CD14-positive monocyte (primary cell): ENCODE measurements at regions not wholly inside any gene's neighbourhood (a gene's known extent, or its start where the extent isn't known, plus 50 kb on each side); places are given as distances from the start of the nearest gene placed in this dataset.
A peak's percentile ranks its signal among the peaks of the same experiment; 100 is the strongest.

Experiments used
- DNase-seq, 3 donors: peaks; one replicate each; pipeline ENCODE4 v3.0.0-alpha.2; 2011 to 2022
- H2AFZ ChIP-seq: 2 replicates; pipeline ENCODE4 v1.6.0; 2012; ENCODE audit warnings: mild to moderate bottlenecking, low read depth, low read length, inconsistent platforms; ENCODE audit not compliant: insufficient read depth, poor library complexity, severe bottlenecking
- H3K27ac ChIP-seq, 2 donors: 1 replicate in 1 of 2; 2 replicates in 1 of 2; pipeline ENCODE4 v1.5.1; 2012 to 2013; ENCODE audit warnings: low read length in 2 of 2, control low read depth in 1 of 2, inconsistent platforms in 1 of 2, low read depth in 1 of 2, mild to moderate bottlenecking in 1 of 2
- H3K27me3 ChIP-seq, 2 donors: one replicate each; pipeline versions ENCODE4 v1.6.0 to v1.6.1; 2011 to 2013; ENCODE audit warnings: low read length in 2 of 2; ENCODE audit not compliant: control insufficient read depth in 2 of 2, insufficient read depth in 2 of 2
- H3K36me3 ChIP-seq, 2 donors: replicated peaks in 1 of 2; 1 replicate in 1 of 2; 2 replicates in 1 of 2; pipeline versions ENCODE4 v1.5.1 to v1.6.1; 2012 to 2013; ENCODE audit warnings: low read length in 2 of 2, control low read depth in 1 of 2, inconsistent platforms in 1 of 2, mild to moderate bottlenecking in 1 of 2; ENCODE audit not compliant: insufficient read depth in 2 of 2, control insufficient read depth in 1 of 2
- H3K4me1 ChIP-seq, 2 donors: 1 replicate in 1 of 2; 2 replicates in 1 of 2; pipeline versions ENCODE4 v1.5.1 to v1.6.1; 2012 to 2013; ENCODE audit warnings: low read length in 2 of 2, control low read depth in 1 of 2, inconsistent platforms in 1 of 2, mild to moderate bottlenecking in 1 of 2, moderate library complexity in 1 of 2; ENCODE audit not compliant: insufficient read depth in 2 of 2, control insufficient read depth in 1 of 2
- H3K4me2 ChIP-seq: replicated peaks from 2 replicates; pipeline ENCODE3; 2012; ENCODE audit warnings: low read length, moderate library complexity, mild to moderate bottlenecking; ENCODE audit not compliant: poor library complexity, severe bottlenecking; ENCODE audit errors: extremely low read depth
- H3K4me3 ChIP-seq, 3 experiments: fragments of 200-600 bp in 1 of 3; sonication (generic) in 1 of 3; replicated peaks in 1 of 3; 1 replicate in 2 of 3; 2 replicates in 1 of 3; pipeline ENCODE4 v1.5.1; 2011 to 2013; ENCODE audit warnings: low read length in 3 of 3, mild to moderate bottlenecking in 3 of 3, control low read depth in 2 of 3, low read depth in 2 of 3, inconsistent platforms in 1 of 3, moderate library complexity in 1 of 3
- H3K79me2 ChIP-seq: 2 replicates; pipeline ENCODE4 v1.6.0; 2012; ENCODE audit warnings: mild to moderate bottlenecking, control low read depth, inconsistent platforms, low read length, moderate library complexity; ENCODE audit not compliant: insufficient read depth
- H3K9ac ChIP-seq: 2 replicates; pipeline ENCODE4 v1.6.0; 2017; ENCODE audit warnings: low read length, mild to moderate bottlenecking; ENCODE audit not compliant: insufficient read depth, poor library complexity, severe bottlenecking
- H3K9me3 ChIP-seq, 2 donors: replicated peaks in 1 of 2; 1 replicate in 1 of 2; 2 replicates in 1 of 2; pipeline versions ENCODE4 v1.5.1 to v1.6.1; 2012 to 2013; ENCODE audit warnings: low read length in 2 of 2, control low read depth in 1 of 2; ENCODE audit not compliant: control insufficient read depth in 1 of 2, insufficient read depth in 1 of 2
- H4K20me1 ChIP-seq: 2 replicates; pipeline ENCODE4 v1.6.0; 2012; ENCODE audit warnings: mild to moderate bottlenecking, low read length, control low read depth, moderate library complexity; ENCODE audit not compliant: insufficient read depth
- H3K27ac Mint-ChIP-seq, 7 donors: one replicate each; pipeline ENCODE4 v1.8.0; 2020; ENCODE audit warnings: mild to moderate bottlenecking in 7 of 7, mixed read lengths in 7 of 7, moderate library complexity in 6 of 7, inconsistent platforms in 2 of 7
- H3K27me3 Mint-ChIP-seq, 3 donors: one replicate each; pipeline ENCODE4 v1.8.0; 2021 to 2022; ENCODE audit warnings: low read depth in 3 of 3, mild to moderate bottlenecking in 3 of 3, mixed read lengths in 3 of 3, moderate library complexity in 3 of 3, inconsistent platforms in 1 of 3
- H3K36me3 Mint-ChIP-seq, 2 donors: one replicate each; pipeline ENCODE4 v1.8.0; 2020; ENCODE audit warnings: mixed read lengths in 2 of 2, inconsistent platforms in 1 of 2, mild to moderate bottlenecking in 1 of 2
- H3K4me1 Mint-ChIP-seq: one replicate; pipeline ENCODE4 v1.8.0; 2020; ENCODE audit warnings: mild to moderate bottlenecking, mixed read lengths
- H3K4me3 Mint-ChIP-seq, 2 donors: one replicate each; pipeline ENCODE4 v1.8.0; 2020; ENCODE audit warnings: mild to moderate bottlenecking in 2 of 2, mixed read lengths in 2 of 2, moderate library complexity in 1 of 2
- H3K9me3 Mint-ChIP-seq, 7 donors: one replicate each; pipeline ENCODE4 v1.8.0; 2020 to 2022; ENCODE audit warnings: mixed read lengths in 7 of 7, mild to moderate bottlenecking in 6 of 7, moderate library complexity in 6 of 7, inconsistent platforms in 2 of 7
- CTCF ChIP-seq: fragments of 200-600 bp; IDR thresholded peaks from one replicate; pipeline ENCODE4 v1.8.0; 2022; ENCODE audit warnings: antibody characterized with exemption, mild to moderate bottlenecking
- WGBS: methylation state at CpG from one replicate; pipeline ENCODE4 v1.1.5; 2013; ENCODE audit warnings: missing lambda C conversion rate; ENCODE audit not compliant: insufficient coverage; 5-methylcytosine and 5-hydroxymethylcytosine counted together
- intact Hi-C, 2 donors: fragments of 100-400 bp; cut with micrococcal nuclease; formaldehyde crosslinking; loops; one replicate each; pipeline versions ENCODE4 v1.15.0 to v1.15.1; 2023

GRCh38 chr10:128881086-128881485 is 586.0 kb upstream of the MGMT start:
- no peak overlapping the region for H3K27ac Mint-ChIP-seq
- WGBS: 80% methylated on average over 3 of the region's 3 CpGs
- peaks cover 0 to 2% (median 0%) of the 10 kb centered on the region in 7 donors for H3K9me3 Mint-ChIP-seq
- Histone ChIP-seq H3K4me3 (no peak overlapping the region), H3K27me3 (no peaks in the 10 kb centered on the region), H2AFZ (no peak overlapping the region), H4K20me1 (no peaks in the 10 kb centered on the region), H3K36me3 (no peaks in the 10 kb centered on the region), H3K9me3 (peaks cover 8 to 12% of the 10 kb centered on the region in 2 donors), H3K4me1 (no peaks in the 10 kb centered on the region), H3K9ac (no peak overlapping the region), H3K4me2 (no peak overlapping the region), H3K27ac (no peak overlapping the region), H3K79me2 (no peaks in the 10 kb centered on the region)
- no peak overlapping the region for H3K4me3 Mint-ChIP-seq
- intact Hi-C loops: no loop called here
- H3K36me3 Mint-ChIP-seq: no peaks in the 10 kb centered on the region
- DNase-seq: no peak
- no peak for TF ChIP-seq CTCF
- no peaks in the 10 kb centered on the region for H3K4me1 Mint-ChIP-seq
- peaks cover 1 to 5% (median 3%) of the 10 kb centered on the region in 3 donors for H3K27me3 Mint-ChIP-seq

- no peak for DNase-seq
- H3K4me2 ChIP-seq: no peak overlapping the region
- Mint-ChIP-seq H3K27me3 (peaks cover 0 to 3% (median 3%) of the 10 kb centered on the region in 3 donors), H3K27ac (peak overlapping the region in 1 of 7 donors; percentile 31), H3K9me3 (peaks cover 0 to 3% (median 0%) of the 10 kb centered on the region in 7 donors), H3K36me3 (no peaks in the 10 kb centered on the region), H3K4me1 (no peaks in the 10 kb centered on the region), H3K4me3 (no peak overlapping the region)
- no peak overlapping the region for H2AFZ ChIP-seq
- no peaks in the 10 kb centered on the region for H3K79me2 ChIP-seq
- H3K27me3 ChIP-seq: no peaks in the 10 kb centered on the region
- no peak for TF ChIP-seq CTCF
- H3K4me1 ChIP-seq: no peaks in the 10 kb centered on the region
- peaks cover 14 to 20% of the 10 kb centered on the region in 2 donors for H3K9me3 ChIP-seq
- H3K36me3 ChIP-seq: no peaks in the 10 kb centered on the region
- H4K20me1 ChIP-seq: no peaks in the 10 kb centered on the region
- H3K27ac ChIP-seq: no peak overlapping the region
- WGBS: 79% methylated on average over 12 of the region's 13 CpGs
- intact Hi-C loops: no loop called here
- no peak overlapping the region for H3K9ac ChIP-seq
- H3K4me3 ChIP-seq: no peak overlapping the region
These were observed 583.6 kb upstream of the MGMT start for GRCh38 chr10:128883231-128884032.
